Caco-2 (cell line): ENCODE measurements at regions not wholly inside any gene's neighbourhood (a gene's known extent, or its start where the extent isn't known, plus 50 kb on each side); places are given as distances from the start of the nearest gene placed in this dataset.

Experiments used
- BruUV-seq: library from RNA; stranded (reverse); fragments of 400-500 nt; replicated peaks from 2 replicates; lab custom pipeline; 2021; lab: Mats Ljungman, UMichigan
- CTCF ChIA-PET: fragments of 300-600 bp; sonication (Branson Sonifier 250); formaldehyde crosslinking; loops from one replicate; lab custom pipeline; 2022; ENCODE audit warnings: antibody characterized with exemption; lab: Charles Lee
- POLR2A ChIA-PET: fragments of 300-600 bp; sonication (Branson Sonifier 250); formaldehyde crosslinking; loops from one replicate; lab custom pipeline; 2022; ENCODE audit warnings: antibody characterized with exemption; lab: Charles Lee
- DNase-seq, 2 experiments: peaks; one replicate each; pipeline versions ENCODE4 v3.0.0 to v3.0.0-alpha.2; 2020 to 2022
- H3K27me3 ChIP-seq: replicated peaks from 2 replicates; pipeline ENCODE4 v1.6.0; 2011; ENCODE audit warnings: low read length; ENCODE audit not compliant: control insufficient read depth, insufficient read depth
- H3K36me3 ChIP-seq: 2 replicates; pipeline ENCODE4 v1.5.1; 2011; ENCODE audit warnings: low read length; ENCODE audit not compliant: control insufficient read depth, insufficient read depth
- H3K4me1 ChIP-seq: fragments of 250-450 bp; sonication (Bioruptor Pico); 2 replicates; pipeline ENCODE4 v1.5.1; 2020; ENCODE audit warnings: mild to moderate bottlenecking
- H3K4me3 ChIP-seq: 2 replicates; pipeline ENCODE4 v1.5.1; 2011; ENCODE audit warnings: low read depth, mild to moderate bottlenecking, control low read depth, low read length
- H3K9me3 ChIP-seq: fragments of 250-450 bp; sonication (Bioruptor Pico); 2 replicates; pipeline ENCODE4 v1.5.1; 2020; ENCODE audit warnings: mild to moderate bottlenecking, moderate library complexity
- H3K27ac Mint-ChIP-seq: one replicate; pipeline ENCODE4 v1.8.0; 2022; ENCODE audit warnings: mixed read lengths; ENCODE audit not compliant: unreplicated experiment
- H3K27me3 Mint-ChIP-seq: one replicate; pipeline ENCODE4 v1.8.0; 2022; ENCODE audit warnings: mixed read lengths; ENCODE audit not compliant: insufficient read depth, unreplicated experiment
- H3K36me3 Mint-ChIP-seq: one replicate; pipeline ENCODE4 v1.8.0; 2022; ENCODE audit warnings: mild to moderate bottlenecking, mixed read lengths; ENCODE audit not compliant: insufficient read depth, unreplicated experiment
- H3K4me1 Mint-ChIP-seq: one replicate; pipeline ENCODE4 v1.8.0; 2022; ENCODE audit warnings: low read depth, mixed read lengths; ENCODE audit not compliant: unreplicated experiment
- H3K4me3 Mint-ChIP-seq: one replicate; pipeline ENCODE4 v1.8.0; 2022; ENCODE audit warnings: mild to moderate bottlenecking, moderate library complexity, mixed read lengths; ENCODE audit not compliant: unreplicated experiment
- H3K9me3 Mint-ChIP-seq: one replicate; pipeline ENCODE4 v1.8.0; 2022; ENCODE audit warnings: mixed read lengths; ENCODE audit not compliant: unreplicated experiment
- intact Hi-C: fragments of 100-400 bp; cut with micrococcal nuclease; formaldehyde crosslinking; loops from one replicate; pipeline ENCODE4 v1.10.0; 2022; ENCODE audit not compliant: unreplicated experiment
- TF ChIP-seq, protein P1 (sequence below), 2 experiments: fragments of 200-600 bp in 1 of 2; IDR thresholded peaks; 1 replicate in 1 of 2; 2 replicates in 1 of 2; pipeline versions ENCODE4 v1.5.1 to v1.8.0; 2011 to 2022; ENCODE audit warnings: antibody characterized with exemption in 1 of 2, control low read depth in 1 of 2, inconsistent platforms in 1 of 2, low read depth in 1 of 2, low read length in 1 of 2, mild to moderate bottlenecking in 1 of 2, moderate library complexity in 1 of 2; ENCODE audit not compliant: insufficient read depth in 1 of 2, severe bottlenecking in 1 of 2, unreplicated experiment in 1 of 2

DNA sequence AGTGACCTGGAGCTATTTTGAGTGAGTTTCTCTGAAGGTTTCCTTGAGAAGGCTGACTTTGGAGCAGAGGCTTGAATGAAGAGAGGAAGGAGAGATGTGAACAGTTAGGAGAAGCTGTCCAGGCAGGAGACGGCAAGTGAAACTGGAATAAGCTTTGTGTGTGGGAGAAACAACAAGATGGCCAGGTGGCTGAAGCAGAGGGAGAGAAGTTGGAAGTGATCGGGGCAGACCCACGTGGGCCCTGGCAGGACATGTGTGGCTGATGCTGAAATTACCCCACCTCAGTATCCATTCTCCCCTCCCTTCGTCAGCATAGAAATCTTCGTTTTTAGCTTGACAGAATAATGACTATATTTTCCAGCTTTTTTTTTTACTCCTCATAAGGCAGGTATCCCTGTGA lies 809.2 kb upstream of the TMEM132C start:
- no TSS peak for BruUV-seq
- TF ChIP-seq, protein P1, sequence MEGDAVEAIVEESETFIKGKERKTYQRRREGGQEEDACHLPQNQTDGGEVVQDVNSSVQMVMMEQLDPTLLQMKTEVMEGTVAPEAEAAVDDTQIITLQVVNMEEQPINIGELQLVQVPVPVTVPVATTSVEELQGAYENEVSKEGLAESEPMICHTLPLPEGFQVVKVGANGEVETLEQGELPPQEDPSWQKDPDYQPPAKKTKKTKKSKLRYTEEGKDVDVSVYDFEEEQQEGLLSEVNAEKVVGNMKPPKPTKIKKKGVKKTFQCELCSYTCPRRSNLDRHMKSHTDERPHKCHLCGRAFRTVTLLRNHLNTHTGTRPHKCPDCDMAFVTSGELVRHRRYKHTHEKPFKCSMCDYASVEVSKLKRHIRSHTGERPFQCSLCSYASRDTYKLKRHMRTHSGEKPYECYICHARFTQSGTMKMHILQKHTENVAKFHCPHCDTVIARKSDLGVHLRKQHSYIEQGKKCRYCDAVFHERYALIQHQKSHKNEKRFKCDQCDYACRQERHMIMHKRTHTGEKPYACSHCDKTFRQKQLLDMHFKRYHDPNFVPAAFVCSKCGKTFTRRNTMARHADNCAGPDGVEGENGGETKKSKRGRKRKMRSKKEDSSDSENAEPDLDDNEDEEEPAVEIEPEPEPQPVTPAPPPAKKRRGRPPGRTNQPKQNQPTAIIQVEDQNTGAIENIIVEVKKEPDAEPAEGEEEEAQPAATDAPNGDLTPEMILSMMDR (IDR thresholded peaks at IDR 0.05; ENCODE audit: insufficient read depth in 1 of 2, low read depth in 1 of 2, low read length in 1 of 2, severe bottlenecking in 1 of 2, unreplicated experiment in 1 of 2) = no peak
- no peak overlapping the region for H3K4me3 Mint-ChIP-seq
- no peaks in the 10 kb centered on the region for H3K9me3 ChIP-seq
- no peaks in the 10 kb centered on the region for H3K9me3 Mint-ChIP-seq
- POLR2A ChIA-PET = no interaction called here
- intact Hi-C loops = no loop called here
- H3K36me3 ChIP-seq = no peaks in the 10 kb centered on the region
- no peaks in the 10 kb centered on the region for H3K4me1 Mint-ChIP-seq
- CTCF ChIA-PET = no interaction called here
- H3K27me3 ChIP-seq = no peaks in the 10 kb centered on the region
- H3K4me3 ChIP-seq = no peak overlapping the region
- no peaks in the 10 kb centered on the region for H3K4me1 ChIP-seq
- no peak for DNase-seq
- no peaks in the 10 kb centered on the region for H3K36me3 Mint-ChIP-seq
- no peaks in the 10 kb centered on the region for H3K27me3 Mint-ChIP-seq
- H3K27ac Mint-ChIP-seq = no peak overlapping the region

DNA sequence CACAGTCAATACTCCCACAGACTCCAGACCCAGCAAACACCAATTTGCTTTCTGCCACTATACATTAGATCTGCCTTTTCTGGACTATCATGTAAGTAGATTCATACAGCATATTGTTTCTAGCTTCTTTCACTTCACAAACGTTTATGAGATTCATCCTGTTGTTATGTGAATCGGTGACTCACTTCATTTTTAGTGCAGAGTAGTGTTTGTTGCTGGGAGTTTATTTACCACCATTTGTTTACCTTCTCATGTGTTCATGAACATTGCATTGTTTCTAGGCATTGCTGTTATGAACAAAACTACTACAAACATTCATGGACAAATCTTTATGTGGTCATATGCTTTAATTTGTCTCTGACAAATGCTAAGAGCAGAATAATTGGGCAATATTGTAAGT lies 807.8 kb upstream of the TMEM132C start:
- Mint-ChIP-seq H3K27ac (no peak overlapping the region), H3K4me1 (no peaks in the 10 kb centered on the region), H3K9me3 (no peaks in the 10 kb centered on the region), H3K27me3 (no peaks in the 10 kb centered on the region), H3K4me3 (no peak overlapping the region), H3K36me3 (no peaks in the 10 kb centered on the region)
- Histone ChIP-seq H3K36me3 (no peaks in the 10 kb centered on the region), H3K4me3 (no peak overlapping the region), H3K4me1 (no peaks in the 10 kb centered on the region), H3K27me3 (no peaks in the 10 kb centered on the region), H3K9me3 (no peaks in the 10 kb centered on the region)
- CTCF ChIA-PET = interaction anchor here (0.5 kb wide), 1 partner anchor 263 kb away, joined by 3 read pairs; no protein-coding TSS in a partner anchor
- intact Hi-C loops = no loop called here
- no TSS peak for BruUV-seq
- POLR2A ChIA-PET = no interaction called here
- TF ChIP-seq, protein P1 (IDR thresholded peaks at IDR 0.05; ENCODE audit: insufficient read depth in 1 of 2, low read depth in 1 of 2, low read length in 1 of 2, severe bottlenecking in 1 of 2, unreplicated experiment in 1 of 2) = no peak
- no peak for DNase-seq

DNA sequence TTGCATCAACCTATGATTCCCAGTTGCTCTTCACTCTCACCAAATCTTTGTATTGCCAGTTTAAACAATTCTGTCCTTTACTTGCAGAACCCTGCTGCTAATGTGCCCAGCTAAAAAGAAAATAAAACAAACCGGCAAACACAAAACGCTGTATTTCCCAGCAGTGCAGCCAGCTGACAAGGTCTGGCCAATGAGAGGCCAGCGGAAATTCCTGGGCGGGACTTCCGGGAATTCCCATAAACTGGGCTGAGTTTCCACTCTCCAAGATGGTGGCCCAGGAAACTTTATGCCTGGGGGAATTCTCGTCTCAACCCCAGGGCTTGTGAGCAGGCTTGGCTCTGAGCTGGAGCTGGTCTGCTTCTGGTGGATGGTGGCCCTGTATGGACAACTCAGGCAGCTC lies 807.3 kb upstream of the TMEM132C start:
- ChIA-PET POLR2A (no interaction called here), CTCF (no interaction called here)
- Histone ChIP-seq H3K9me3 (no peaks in the 10 kb centered on the region), H3K4me1 (no peaks in the 10 kb centered on the region), H3K27me3 (no peaks in the 10 kb centered on the region), H3K4me3 (no peak overlapping the region), H3K36me3 (no peaks in the 10 kb centered on the region)
- H3K4me3 Mint-ChIP-seq = no peak overlapping the region
- no TSS peak for BruUV-seq
- H3K36me3 Mint-ChIP-seq = no peaks in the 10 kb centered on the region
- H3K9me3 Mint-ChIP-seq = no peaks in the 10 kb centered on the region
- no peak overlapping the region for H3K27ac Mint-ChIP-seq
- no peak for DNase-seq
- H3K4me1 Mint-ChIP-seq = no peaks in the 10 kb centered on the region
- no peaks in the 10 kb centered on the region for H3K27me3 Mint-ChIP-seq
- TF ChIP-seq, protein P1 (IDR thresholded peaks at IDR 0.05; ENCODE audit: insufficient read depth in 1 of 2, low read depth in 1 of 2, low read length in 1 of 2, severe bottlenecking in 1 of 2, unreplicated experiment in 1 of 2) = no peak
- intact Hi-C loops = no loop called here
